HEK293T (cell line): ENCODE measurements at regions not wholly inside any gene's neighbourhood (a gene's known extent, or its start where the extent isn't known, plus 50 kb on each side); places are given as distances from the start of the nearest gene placed in this dataset.

ENCODE experiments used
- CTCF ChIA-PET: fragments of 350-600 bp; formaldehyde crosslinking; extraction: SDS; loops from one replicate; lab custom pipeline; 2021; ENCODE audit warnings: antibody characterized with exemption, inconsistent platforms; lab: Yijun Ruan, JAX
- POLR2A ChIA-PET: fragments of 350-600 bp; formaldehyde crosslinking; extraction: SDS; loops from one replicate; lab custom pipeline; 2020; ENCODE audit warnings: antibody characterized with exemption, inconsistent platforms; lab: Yijun Ruan, JAX
- DNase-seq: peaks from one replicate; pipeline ENCODE4 v3.0.0; 2012; ENCODE audit warnings: mixed read lengths; ENCODE audit errors: extremely low spot score
- ARNT ChIP-seq: fragments of 450-650 bp; IDR thresholded peaks from 2 replicates; pipeline ENCODE4 v1.6.1; 2017; ENCODE audit warnings: mild to moderate bottlenecking
- BHLHE40 ChIP-seq: fragments of 450-650 bp; IDR thresholded peaks from 2 replicates; pipeline ENCODE4 v1.6.1; 2016; ENCODE audit warnings: mild to moderate bottlenecking, moderate library complexity, borderline replicate concordance
- CTBP1 ChIP-seq: fragments of 450-650 bp; IDR thresholded peaks from 2 replicates; pipeline ENCODE4 v1.6.1; 2016; ENCODE audit warnings: borderline replicate concordance
- ELF4 ChIP-seq: fragments of 450-650 bp; IDR thresholded peaks from 2 replicates; pipeline ENCODE4 v1.6.1; 2017; ENCODE audit warnings: antibody characterized with exemption
- FOXA1 ChIP-seq: fragments of 450-650 bp; IDR thresholded peaks from 2 replicates; pipeline ENCODE4 v1.6.1; 2016; ENCODE audit warnings: mild to moderate bottlenecking
- FOXK2 ChIP-seq: fragments of 450-650 bp; IDR thresholded peaks from 2 replicates; pipeline ENCODE4 v1.6.1; 2016; ENCODE audit warnings: mild to moderate bottlenecking
- FOXM1 ChIP-seq: fragments of 450-650 bp; IDR thresholded peaks from 2 replicates; pipeline ENCODE4 v1.6.1; 2017; ENCODE audit warnings: mild to moderate bottlenecking, borderline replicate concordance
- HDGF ChIP-seq: fragments of 450-650 bp; IDR thresholded peaks from 2 replicates; pipeline ENCODE4 v1.6.1; 2017; ENCODE audit warnings: antibody characterized with exemption, borderline replicate concordance
- L3MBTL2 ChIP-seq: fragments of 450-650 bp; conservative IDR thresholded peaks from 2 replicates; pipeline ENCODE4 v1.6.1; 2016; ENCODE audit warnings: mild to moderate bottlenecking
- LEF1 ChIP-seq: fragments of 450-650 bp; IDR thresholded peaks from 2 replicates; pipeline ENCODE4 v1.6.1; 2017; ENCODE audit warnings: mild to moderate bottlenecking, borderline replicate concordance
- NFRKB ChIP-seq: fragments of 450-650 bp; IDR thresholded peaks from 2 replicates; pipeline ENCODE4 v1.6.1; 2016; ENCODE audit warnings: mild to moderate bottlenecking, moderate library complexity
- SP1 ChIP-seq: fragments of 450-650 bp; IDR thresholded peaks from 2 replicates; pipeline ENCODE4 v1.6.1; 2017
- SUZ12 ChIP-seq: fragments of 450-650 bp; IDR thresholded peaks from 2 replicates; pipeline ENCODE4 v1.6.1; 2016; ENCODE audit warnings: mild to moderate bottlenecking
- TARDBP ChIP-seq: fragments of 450-650 bp; IDR thresholded peaks from 2 replicates; pipeline ENCODE4 v1.6.1; 2016
- ZNF384 ChIP-seq: fragments of 450-650 bp; IDR thresholded peaks from 2 replicates; pipeline ENCODE4 v1.6.1; 2016
- TF ChIP-seq, protein P1 (sequence below): fragments of 450-650 bp; IDR thresholded peaks from 2 replicates; pipeline ENCODE4 v1.6.1; 2016

DNA sequence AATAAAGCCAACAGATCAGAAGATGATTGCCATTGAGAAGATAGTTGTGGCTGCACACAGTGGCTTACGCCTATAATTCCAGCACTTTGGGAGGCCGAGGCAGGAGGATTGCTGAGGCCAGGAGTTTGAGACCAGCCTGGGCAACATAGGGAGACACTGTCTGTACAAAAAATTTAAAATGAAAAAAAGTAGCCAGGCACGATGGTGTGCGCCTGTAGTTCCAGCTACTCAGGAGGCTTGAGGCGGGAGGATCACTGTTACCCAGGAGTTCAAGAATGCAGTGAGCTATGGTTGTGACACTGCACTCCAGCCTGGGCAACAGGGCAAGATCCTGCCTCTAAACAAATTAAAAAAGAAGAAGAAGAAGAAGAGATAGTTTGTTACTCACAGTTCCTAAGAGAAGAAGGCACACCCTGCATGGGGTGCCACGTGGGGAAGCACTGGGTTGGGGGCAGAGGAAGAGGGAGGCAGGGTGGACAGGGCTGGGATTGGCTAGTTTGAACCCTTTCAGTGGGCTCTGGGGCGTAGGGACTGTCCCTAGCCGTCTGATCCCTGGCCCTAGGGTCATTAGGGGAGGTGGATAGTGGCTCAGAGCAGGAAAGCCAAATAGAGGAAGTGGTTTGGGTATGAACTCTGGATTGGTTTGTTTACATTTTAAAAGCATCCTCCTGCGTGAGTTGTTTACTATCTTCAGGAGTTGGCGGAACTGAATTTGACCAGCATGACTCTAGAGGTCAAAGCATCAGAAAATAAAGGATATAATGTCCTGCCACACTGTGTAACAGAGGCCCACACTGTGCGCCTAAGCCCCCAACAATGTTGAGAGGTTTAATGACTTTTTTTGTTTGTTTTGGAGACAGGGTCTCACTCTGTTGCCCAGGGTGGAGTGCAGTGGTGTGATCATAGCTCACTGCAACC, 60.5 kb upstream of the MEDAG start:
- CTCF ChIA-PET: no interaction called here

DNA sequence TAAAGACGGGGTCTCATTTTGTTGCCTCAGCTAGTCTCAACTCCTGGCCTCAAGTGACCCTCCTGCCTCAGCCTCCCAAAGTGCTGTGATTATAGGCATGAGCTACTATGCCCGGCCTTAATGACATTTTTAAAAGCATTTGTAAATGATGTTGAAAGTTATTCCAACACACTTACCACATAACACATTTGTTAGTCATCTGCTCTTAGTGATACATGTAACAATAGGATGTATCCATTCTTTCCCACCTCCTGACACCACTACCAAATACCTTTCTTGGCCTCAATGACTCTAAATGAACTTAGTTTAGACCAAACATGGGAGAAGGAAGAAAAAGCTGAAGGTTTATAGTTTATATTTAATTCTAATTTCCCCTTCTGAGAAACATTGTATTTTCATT, 59.8 kb upstream of the MEDAG start:
- no peak for TF ChIP-seq TARDBP
- TF ChIP-seq BHLHE40: no peak
- no peak for TF ChIP-seq LEF1
- no peak for TF ChIP-seq FOXM1
- TF ChIP-seq, protein P1, sequence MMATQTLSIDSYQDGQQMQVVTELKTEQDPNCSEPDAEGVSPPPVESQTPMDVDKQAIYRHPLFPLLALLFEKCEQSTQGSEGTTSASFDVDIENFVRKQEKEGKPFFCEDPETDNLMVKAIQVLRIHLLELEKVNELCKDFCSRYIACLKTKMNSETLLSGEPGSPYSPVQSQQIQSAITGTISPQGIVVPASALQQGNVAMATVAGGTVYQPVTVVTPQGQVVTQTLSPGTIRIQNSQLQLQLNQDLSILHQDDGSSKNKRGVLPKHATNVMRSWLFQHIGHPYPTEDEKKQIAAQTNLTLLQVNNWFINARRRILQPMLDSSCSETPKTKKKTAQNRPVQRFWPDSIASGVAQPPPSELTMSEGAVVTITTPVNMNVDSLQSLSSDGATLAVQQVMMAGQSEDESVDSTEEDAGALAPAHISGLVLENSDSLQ: no peak
- TF ChIP-seq FOXA1: no peak
- TF ChIP-seq L3MBTL2: no peak
- no peak for TF ChIP-seq ZNF384
- no peak for TF ChIP-seq ELF4
- no peak for TF ChIP-seq NFRKB
- no peak for TF ChIP-seq ARNT
- no peak for TF ChIP-seq SP1
- no peak for TF ChIP-seq CTBP1
- no peak for TF ChIP-seq SUZ12
- no peak for TF ChIP-seq HDGF
- no peak for TF ChIP-seq FOXK2
- ChIA-PET POLR2A (no interaction called here), CTCF (interaction anchor here (0.5 kb wide), 1 partner anchor 15 kb away, joined by 6 read pairs; no protein-coding TSS in a partner anchor)
- DNase-seq: no peak

More for the DNA sequence above, 60.5 kb upstream of the MEDAG start:
- POLR2A ChIA-PET: no interaction called here
- no peak for DNase-seq
- TF ChIP-seq SP1 (no peak), BHLHE40 (no peak), FOXA1 (no peak), ARNT (no peak), L3MBTL2 (no peak), CTBP1 (no peak), ELF4 (no peak), ZNF384 (no peak)
- TF ChIP-seq, protein P1: no peak

DNA sequence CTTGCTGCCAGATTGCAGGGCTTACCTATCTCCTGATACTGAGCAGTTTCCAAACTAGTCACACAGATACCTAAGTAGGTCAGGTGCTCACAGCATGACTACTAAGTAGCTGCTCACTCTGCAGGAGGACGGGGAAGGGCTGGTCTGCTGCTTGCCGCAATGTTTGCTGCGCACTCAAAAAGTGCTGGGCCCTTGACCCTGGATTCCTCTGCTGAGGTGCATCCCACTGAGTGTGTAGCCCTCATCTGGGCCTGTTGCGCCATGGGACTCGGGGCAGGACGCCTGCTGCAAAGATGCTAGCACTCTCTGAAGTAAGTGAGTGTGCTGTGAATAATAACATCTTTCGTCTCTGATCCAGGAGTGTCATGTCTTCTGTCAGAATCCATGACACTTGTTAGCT, 59.2 kb upstream of the MEDAG start:
- TF ChIP-seq ELF4 (no peak), ARNT (no peak), NFRKB (no peak), FOXM1 (no peak), BHLHE40 (no peak), TARDBP (no peak), FOXA1 (no peak)
- no peak for DNase-seq
- ChIA-PET CTCF (interaction anchor here (0.5 kb wide), 1 partner anchor 14 kb away, joined by 6 read pairs; no protein-coding TSS in a partner anchor), POLR2A (no interaction called here)

DNA sequence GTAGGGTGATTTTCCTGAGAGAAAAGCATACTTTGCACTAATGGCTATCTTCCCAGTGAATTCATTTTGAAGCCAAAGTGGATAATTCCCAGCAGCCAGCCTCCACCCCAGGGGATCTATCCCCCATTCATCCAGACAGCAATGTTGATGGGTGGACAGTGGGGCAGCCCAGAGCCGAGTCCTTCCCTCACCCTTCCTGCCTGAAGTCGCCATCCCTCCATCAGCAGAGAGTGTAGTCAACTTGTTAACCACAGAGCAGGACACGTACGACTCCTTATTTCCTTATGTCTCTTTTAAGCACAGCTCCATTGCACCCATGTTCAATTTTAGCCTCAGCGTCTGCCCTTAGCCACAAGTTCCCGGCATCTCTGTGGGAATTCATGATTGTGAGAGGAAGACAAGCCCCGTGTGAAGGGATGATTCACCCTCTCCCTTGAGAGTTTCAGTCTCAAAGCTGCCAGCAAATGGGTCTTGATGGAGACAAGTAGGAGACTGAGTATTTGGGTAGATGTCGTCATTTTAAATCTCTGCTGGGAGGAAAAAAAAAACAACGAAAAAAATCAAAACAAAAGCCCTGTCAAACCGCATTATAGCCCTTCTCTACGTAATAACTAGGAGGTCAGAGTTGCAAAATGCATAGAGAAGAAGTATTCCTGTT, 58.3 kb upstream of the MEDAG start:
- ChIA-PET POLR2A (no interaction called here), CTCF (interaction anchor here (0.8 kb wide), 1 partner anchor 18 kb away, joined by 3 read pairs; no protein-coding TSS in a partner anchor)
- DNase-seq: no peak
- no peak for TF ChIP-seq NFRKB
- TF ChIP-seq L3MBTL2: no peak
- TF ChIP-seq, protein P1: no peak
- no peak for TF ChIP-seq SUZ12
- TF ChIP-seq FOXM1: no peak
- TF ChIP-seq BHLHE40: no peak
- no peak for TF ChIP-seq FOXA1
- TF ChIP-seq SP1: no peak

DNA sequence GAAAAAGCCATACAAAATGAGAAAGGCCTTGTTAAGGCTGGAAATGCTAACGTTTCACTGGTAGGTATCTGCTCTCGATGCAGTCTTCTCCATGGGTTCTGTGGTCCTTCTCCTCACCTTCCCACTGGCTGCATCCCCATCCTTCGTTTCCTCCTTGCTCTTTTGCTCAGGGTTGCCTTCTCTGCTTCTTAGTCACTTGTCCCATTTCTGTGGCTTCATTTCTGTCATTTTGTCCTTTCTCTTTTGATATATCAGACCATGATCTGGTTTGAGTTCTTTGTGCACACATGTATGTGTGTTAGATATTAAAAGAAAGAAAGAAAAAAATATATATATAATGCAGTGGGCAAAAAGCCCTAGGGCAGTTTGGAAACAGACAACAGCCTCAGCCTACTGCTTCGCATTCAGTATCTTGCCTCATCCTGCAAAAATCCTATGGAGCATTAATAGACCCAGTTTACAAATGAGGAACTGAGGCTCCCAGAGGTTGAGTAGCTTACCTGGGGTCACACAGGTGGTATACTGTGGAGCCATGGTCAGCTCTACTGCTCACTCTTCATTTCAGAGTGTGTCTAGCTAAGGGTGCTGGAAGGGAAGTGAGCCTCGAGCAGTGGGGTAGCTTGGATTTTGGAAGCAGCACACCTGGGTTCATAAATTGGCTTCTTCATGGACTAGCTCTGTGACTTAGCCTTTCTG, 57.6 kb upstream of the MEDAG start:
- ChIA-PET POLR2A (no interaction called here), CTCF (interaction anchor here (0.7 kb wide), 1 partner anchor 309 kb away, joined by 3 read pairs; no protein-coding TSS in a partner anchor)
- no peak for TF ChIP-seq ARNT
- TF ChIP-seq BHLHE40: no peak
- no peak for TF ChIP-seq CTBP1
- no peak for TF ChIP-seq L3MBTL2
- no peak for TF ChIP-seq SUZ12
- TF ChIP-seq FOXK2: no peak
- TF ChIP-seq HDGF: no peak
- no peak for TF ChIP-seq TARDBP
- DNase-seq: no peak

DNA sequence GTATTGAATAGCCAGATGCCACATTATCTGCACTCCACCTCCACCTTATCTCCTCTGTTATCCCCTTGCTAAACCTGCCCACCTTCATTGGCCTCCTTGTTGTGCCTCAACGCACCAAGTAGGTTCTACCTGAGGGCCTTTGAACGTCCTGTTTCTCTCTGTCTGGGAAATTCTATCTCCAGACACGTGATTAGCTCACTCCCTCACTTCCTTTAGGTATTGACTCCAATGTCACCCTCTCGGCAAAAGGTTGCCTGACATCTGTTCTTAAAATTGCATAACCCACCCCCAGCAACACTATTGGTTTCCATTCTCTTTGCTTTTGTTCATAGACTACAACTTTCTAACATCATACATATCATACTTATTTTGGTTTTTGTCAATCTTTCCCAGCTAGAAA, 56.5 kb upstream of the MEDAG start:
- TF ChIP-seq FOXK2 (no peak), SP1 (no peak), ARNT (no peak), ELF4 (no peak), LEF1 (no peak), FOXM1 (no peak), BHLHE40 (no peak), ZNF384 (no peak), HDGF (no peak), SUZ12 (no peak), CTBP1 (no peak), NFRKB (no peak), FOXA1 (no peak), TARDBP (no peak)
- TF ChIP-seq, protein P1: no peak
- CTCF ChIA-PET: interaction anchor here (1.2 kb wide), 1 partner anchor 16 kb away, joined by 7 read pairs; no protein-coding TSS in a partner anchor

More for the DNA sequence above, 56.5 kb upstream of the MEDAG start:
- DNase-seq: no peak
- POLR2A ChIA-PET: no interaction called here
